ENCODE measurements at regions not wholly inside any gene's neighbourhood (a gene's known extent, or its start where the extent isn't known, plus 50 kb on each side); places are given as distances from the start of the nearest gene placed in this dataset.
"Not testable (repeated sequence)": the region's sequence is repeated elsewhere in the genome, so short reads cannot be mapped to it uniquely, and the experiment has no call there.

DNA sequence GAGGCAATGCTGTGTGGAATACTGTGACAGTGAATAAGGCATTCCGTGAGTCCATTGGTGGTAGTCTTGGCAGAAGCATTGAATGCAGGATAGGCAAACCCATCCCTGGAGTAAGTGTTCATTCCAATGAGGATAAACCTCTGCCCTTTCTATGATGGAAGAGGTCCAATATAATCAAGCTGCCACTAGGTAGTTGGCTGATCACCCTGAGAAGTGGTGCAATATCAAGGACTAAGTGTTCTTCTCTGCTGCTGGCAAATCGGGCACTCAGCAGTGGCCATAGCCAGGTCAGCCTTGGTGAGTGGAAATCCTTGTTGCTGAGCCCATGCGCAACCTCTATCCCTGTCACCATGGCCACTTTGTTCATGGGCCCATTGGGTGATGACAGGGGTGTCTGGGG is 70.1 kb downstream of the FBXO4 start:
- no peaks in the 10 kb centered on the region for H3K27me3 ChIP-seq (ENCODE audit: control insufficient read depth, insufficient read depth, low read length)
- no peak overlapping the region for H3K9ac ChIP-seq (ENCODE audit: insufficient read depth, low read length)
- no peak for DNase-seq (ENCODE audit: low read depth in 2 of 2)
- no peaks in the 10 kb centered on the region for H3K79me2 ChIP-seq (ENCODE audit: control insufficient read depth, insufficient read depth, low read length)
- H3K4me2 ChIP-seq (ENCODE audit: extremely low read depth, insufficient read depth, low read length) = no peak overlapping the region
- no peaks in the 10 kb centered on the region for H4K20me1 ChIP-seq (ENCODE audit: control insufficient read depth, extremely low read depth, insufficient read depth, low read length)
- no peaks in the 10 kb centered on the region for H3K9me3 ChIP-seq (ENCODE audit: control insufficient read depth, insufficient read depth, low read depth, low read length)
- H3K4me1 ChIP-seq (ENCODE audit: control insufficient read depth, extremely low read depth, insufficient read depth, low read length) = no peaks in the 10 kb centered on the region
- H3K27ac ChIP-seq (ENCODE audit: insufficient read depth, low read length) = no peak overlapping the region
- no peak overlapping the region for H3K4me3 ChIP-seq (replicated peaks in 1 of 4; ENCODE audit: control extremely low read depth in 1 of 4, insufficient read depth in 1 of 4, low read depth in 3 of 4, low read length in 4 of 4)
- no peaks in the 10 kb centered on the region for H3K36me3 ChIP-seq (ENCODE audit: control insufficient read depth, insufficient read depth, low read length)
- no peak overlapping the region for H2AFZ ChIP-seq (ENCODE audit: low read length)
- TF ChIP-seq, protein P1, sequence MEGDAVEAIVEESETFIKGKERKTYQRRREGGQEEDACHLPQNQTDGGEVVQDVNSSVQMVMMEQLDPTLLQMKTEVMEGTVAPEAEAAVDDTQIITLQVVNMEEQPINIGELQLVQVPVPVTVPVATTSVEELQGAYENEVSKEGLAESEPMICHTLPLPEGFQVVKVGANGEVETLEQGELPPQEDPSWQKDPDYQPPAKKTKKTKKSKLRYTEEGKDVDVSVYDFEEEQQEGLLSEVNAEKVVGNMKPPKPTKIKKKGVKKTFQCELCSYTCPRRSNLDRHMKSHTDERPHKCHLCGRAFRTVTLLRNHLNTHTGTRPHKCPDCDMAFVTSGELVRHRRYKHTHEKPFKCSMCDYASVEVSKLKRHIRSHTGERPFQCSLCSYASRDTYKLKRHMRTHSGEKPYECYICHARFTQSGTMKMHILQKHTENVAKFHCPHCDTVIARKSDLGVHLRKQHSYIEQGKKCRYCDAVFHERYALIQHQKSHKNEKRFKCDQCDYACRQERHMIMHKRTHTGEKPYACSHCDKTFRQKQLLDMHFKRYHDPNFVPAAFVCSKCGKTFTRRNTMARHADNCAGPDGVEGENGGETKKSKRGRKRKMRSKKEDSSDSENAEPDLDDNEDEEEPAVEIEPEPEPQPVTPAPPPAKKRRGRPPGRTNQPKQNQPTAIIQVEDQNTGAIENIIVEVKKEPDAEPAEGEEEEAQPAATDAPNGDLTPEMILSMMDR (conservative IDR thresholded peaks at IDR 0.05 in 1 of 2, IDR thresholded peaks at IDR 0.05 in 1 of 2; ENCODE audit: low read depth in 1 of 2, low read length in 2 of 2) = no peak
- no peak for TF ChIP-seq EZH2 (IDR thresholded peaks at IDR 0.05; ENCODE audit: low read length, missing control alignments)

DNA sequence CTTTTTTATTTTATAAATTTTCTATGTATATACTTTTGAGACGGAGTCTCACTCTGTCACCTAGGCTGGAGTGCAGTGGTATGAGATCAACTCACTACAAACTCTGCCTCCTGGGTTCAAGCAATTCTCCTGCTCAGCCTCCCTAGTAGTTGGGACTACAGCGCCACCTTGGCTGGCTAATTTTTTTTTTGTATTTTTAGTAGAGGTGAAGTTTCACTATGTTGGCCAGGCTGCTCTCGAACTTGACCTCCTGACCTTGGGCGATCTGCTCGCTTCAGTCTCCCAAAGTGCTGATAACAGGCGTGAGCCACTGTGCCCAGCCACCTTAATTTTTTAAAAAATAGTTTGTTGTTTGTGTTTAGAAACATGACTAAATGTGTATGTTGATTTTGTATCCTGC is 76.6 kb downstream of the FBXO4 start:
- H2AFZ ChIP-seq (ENCODE audit: low read length) = no peak overlapping the region
- H3K9ac ChIP-seq (ENCODE audit: insufficient read depth, low read length) = no peak overlapping the region

DNA sequence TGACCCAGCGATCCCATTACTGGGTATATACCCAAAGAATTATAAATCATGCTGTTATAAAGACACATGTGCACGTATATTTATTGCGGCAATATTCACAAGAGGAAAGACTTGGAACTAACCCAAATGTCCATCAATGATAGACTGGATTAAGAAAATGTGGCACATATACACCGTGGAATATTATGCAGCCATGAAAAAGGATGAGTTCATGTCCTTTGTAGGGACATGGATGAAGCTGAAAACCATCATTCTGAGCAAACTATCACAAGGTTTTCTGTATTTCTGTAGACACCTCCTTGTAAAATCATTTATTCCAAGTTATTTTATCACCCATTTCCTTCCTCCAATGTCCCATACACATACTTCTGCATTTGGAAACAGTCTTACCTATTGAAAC is 78.8 kb downstream of the FBXO4 start:
- H3K4me2 ChIP-seq (ENCODE audit: extremely low read depth, insufficient read depth, low read length); H3K27me3 ChIP-seq (ENCODE audit: control insufficient read depth, insufficient read depth, low read length); H3K4me3 ChIP-seq (replicated peaks in 1 of 4; ENCODE audit: control extremely low read depth in 1 of 4, insufficient read depth in 1 of 4, low read depth in 3 of 4, low read length in 4 of 4); H3K9me3 ChIP-seq (ENCODE audit: control insufficient read depth, insufficient read depth, low read depth, low read length); H3K9ac ChIP-seq (ENCODE audit: insufficient read depth, low read length); H3K4me1 ChIP-seq (ENCODE audit: control insufficient read depth, extremely low read depth, insufficient read depth, low read length); DNase-seq (ENCODE audit: low read depth in 2 of 2); H3K79me2 ChIP-seq (ENCODE audit: control insufficient read depth, insufficient read depth, low read length); H4K20me1 ChIP-seq (ENCODE audit: control insufficient read depth, extremely low read depth, insufficient read depth, low read length); H3K36me3 ChIP-seq (ENCODE audit: control insufficient read depth, insufficient read depth, low read length); H2AFZ ChIP-seq (ENCODE audit: low read length); H3K27ac ChIP-seq (ENCODE audit: insufficient read depth, low read length): not testable (repeated sequence)

More for the DNA sequence above, 76.6 kb downstream of the FBXO4 start:
- Histone ChIP-seq H3K4me1 (ENCODE audit: control insufficient read depth, extremely low read depth, insufficient read depth, low read length) (no peaks in the 10 kb centered on the region), H3K9me3 (ENCODE audit: control insufficient read depth, insufficient read depth, low read depth, low read length) (no peaks in the 10 kb centered on the region), H3K36me3 (ENCODE audit: control insufficient read depth, insufficient read depth, low read length) (no peaks in the 10 kb centered on the region), H3K27ac (ENCODE audit: insufficient read depth, low read length) (no peak overlapping the region), H3K79me2 (ENCODE audit: control insufficient read depth, insufficient read depth, low read length) (no peaks in the 10 kb centered on the region), H3K4me2 (ENCODE audit: extremely low read depth, insufficient read depth, low read length) (no peak overlapping the region), H3K4me3 (replicated peaks in 1 of 4; ENCODE audit: control extremely low read depth in 1 of 4, insufficient read depth in 1 of 4, low read depth in 3 of 4, low read length in 4 of 4) (no peak overlapping the region), H4K20me1 (ENCODE audit: control insufficient read depth, extremely low read depth, insufficient read depth, low read length) (no peaks in the 10 kb centered on the region), H3K27me3 (ENCODE audit: control insufficient read depth, insufficient read depth, low read length) (no peaks in the 10 kb centered on the region)
- DNase-seq (ENCODE audit: low read depth in 2 of 2) = no peak
- TF ChIP-seq EZH2 (IDR thresholded peaks at IDR 0.05; ENCODE audit: low read length, missing control alignments) = no peak

- Histone ChIP-seq H4K20me1 (ENCODE audit: control insufficient read depth, extremely low read depth, insufficient read depth, low read length) (no peaks in the 10 kb centered on the region), H3K27ac (ENCODE audit: insufficient read depth, low read length) (no peak overlapping the region), H3K9me3 (ENCODE audit: control insufficient read depth, insufficient read depth, low read depth, low read length) (no peaks in the 10 kb centered on the region), H3K4me1 (ENCODE audit: control insufficient read depth, extremely low read depth, insufficient read depth, low read length) (no peaks in the 10 kb centered on the region), H2AFZ (ENCODE audit: low read length) (no peak overlapping the region), H3K4me3 (replicated peaks in 1 of 4; ENCODE audit: control extremely low read depth in 1 of 4, insufficient read depth in 1 of 4, low read depth in 3 of 4, low read length in 4 of 4) (no peak overlapping the region), H3K36me3 (ENCODE audit: control insufficient read depth, insufficient read depth, low read length) (no peaks in the 10 kb centered on the region), H3K4me2 (ENCODE audit: extremely low read depth, insufficient read depth, low read length) (no peak overlapping the region), H3K9ac (ENCODE audit: insufficient read depth, low read length) (no peak overlapping the region), H3K27me3 (ENCODE audit: control insufficient read depth, insufficient read depth, low read length) (no peaks in the 10 kb centered on the region), H3K79me2 (ENCODE audit: control insufficient read depth, insufficient read depth, low read length) (no peaks in the 10 kb centered on the region)
- DNase-seq (ENCODE audit: low read depth in 2 of 2) = peak; percentile 15 to 49
- TF ChIP-seq, protein P1 (conservative IDR thresholded peaks at IDR 0.05 in 1 of 2, IDR thresholded peaks at IDR 0.05 in 1 of 2; ENCODE audit: low read depth in 1 of 2, low read length in 2 of 2) = peak; percentile 64 to 80
- no peak for TF ChIP-seq EZH2 (IDR thresholded peaks at IDR 0.05; ENCODE audit: low read length, missing control alignments)
Measured at GRCh38 chr5:42005561-42006153, 80.6 kb downstream of the FBXO4 start.

Data from fibroblast of lung (primary cell).